COLO829 (cell line): ENCODE measurements at regions not wholly inside any gene's neighbourhood (a gene's known extent, or its start where the extent isn't known, plus 50 kb on each side); places are given as distances from the start of the nearest gene placed in this dataset.

ENCODE experiments used
- DNase-seq: peaks from one replicate; pipeline ENCODE4 v3.0.0; 2012; ENCODE audit warnings: low spot score

GRCh38 chr10:88209231-88209630 lies 345.8 kb downstream of the PTEN start:
- no peak for DNase-seq

GRCh38 chr10:88209837-88210561 lies 346.6 kb downstream of the PTEN start:
- no peak for DNase-seq

- DNase-seq = no peak
Observed at GRCh38 chr10:88211230-88211629, 347.8 kb downstream of the PTEN start.

DNA sequence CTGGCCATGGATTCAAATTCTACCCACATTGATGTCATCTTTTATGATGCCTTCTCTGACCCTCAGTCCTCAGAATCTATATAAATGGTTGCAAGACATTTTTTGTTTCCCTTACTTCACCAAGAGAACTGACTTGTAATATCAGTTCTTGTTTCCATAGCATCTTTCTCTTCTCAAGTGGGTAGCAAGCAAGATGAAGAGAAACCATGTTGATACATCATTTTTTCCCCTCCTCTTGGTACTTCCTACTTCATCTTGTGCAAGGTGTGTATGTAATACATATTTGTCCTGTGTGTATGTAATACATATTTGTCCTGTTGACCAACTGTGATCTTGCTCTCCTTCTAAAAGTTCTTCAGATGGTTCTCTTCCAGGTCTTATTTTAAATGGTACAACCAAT lies 348.6 kb downstream of the PTEN start:
- no peak for DNase-seq

DNA sequence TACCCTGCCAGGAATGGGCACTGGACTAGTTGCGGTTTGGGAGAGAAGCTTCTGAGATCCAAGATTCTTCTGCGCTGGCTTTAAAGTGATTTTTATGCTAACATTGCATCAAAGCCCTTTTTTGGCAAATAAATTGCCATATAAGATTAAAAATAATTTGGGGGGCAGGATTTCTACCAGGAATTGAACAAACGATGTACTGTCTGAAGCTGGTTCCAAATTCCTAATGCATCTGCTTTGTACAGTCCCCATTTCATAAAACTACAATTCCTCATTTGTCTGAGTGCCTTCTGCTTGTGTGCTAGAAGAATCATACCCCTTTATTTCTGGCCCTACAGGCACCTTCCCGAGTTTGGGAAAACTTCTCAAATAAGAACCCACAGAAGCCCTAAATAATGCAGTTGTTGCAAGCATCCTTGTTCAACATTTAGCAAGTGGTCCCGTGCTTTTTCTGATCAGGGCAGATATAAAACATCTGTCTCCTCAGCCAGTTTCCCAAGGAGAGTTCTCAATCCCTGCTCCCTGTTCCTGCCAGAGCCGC lies 349.7 kb downstream of the PTEN start:
- no peak for DNase-seq

DNA sequence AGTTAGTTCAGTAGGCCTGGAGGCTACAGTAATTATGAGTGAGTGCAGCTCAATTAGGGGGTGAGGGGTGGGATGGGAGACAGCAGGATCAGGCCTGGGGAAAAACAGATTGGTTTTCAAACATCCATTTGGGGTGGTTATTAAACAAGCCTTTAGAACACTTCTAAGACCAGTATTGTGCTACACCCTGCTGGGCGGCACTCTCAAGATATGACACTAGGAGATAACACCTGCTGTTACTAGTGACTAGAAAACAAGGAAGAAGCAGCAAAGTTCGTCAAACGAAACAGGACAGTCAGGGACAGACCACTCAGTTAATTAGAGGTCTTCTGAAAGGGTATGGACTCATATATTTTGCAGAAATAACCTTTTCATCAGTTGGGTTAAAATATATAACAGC lies 353.6 kb downstream of the PTEN start:
- no peak for DNase-seq

DNA sequence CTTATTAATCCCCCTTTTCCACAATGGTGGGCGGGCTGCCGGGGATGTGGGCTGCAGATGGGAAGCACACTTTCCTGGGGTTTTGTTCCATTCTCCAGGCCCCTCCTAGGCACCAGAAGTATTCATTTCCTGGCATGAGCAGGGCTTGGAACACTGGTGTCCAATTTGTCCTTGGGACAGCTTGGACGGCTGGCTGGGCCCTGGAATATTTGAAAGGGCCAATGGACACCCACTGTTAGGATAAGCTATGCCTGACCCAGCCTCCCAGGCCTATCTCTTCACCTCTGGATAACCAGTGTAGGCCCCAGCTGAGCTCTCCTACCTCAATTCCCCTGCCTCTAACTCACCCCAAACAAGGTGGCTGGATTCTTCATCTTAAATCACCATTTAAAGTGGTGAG lies 354.9 kb downstream of the PTEN start:
- DNase-seq = no peak

- DNase-seq = no peak
Observed at GRCh38 chr10:88219753-88220152, 356.3 kb downstream of the PTEN start.

GRCh38 chr10:88221010-88221973 lies 357.9 kb downstream of the PTEN start:
- DNase-seq = no peak

DNA sequence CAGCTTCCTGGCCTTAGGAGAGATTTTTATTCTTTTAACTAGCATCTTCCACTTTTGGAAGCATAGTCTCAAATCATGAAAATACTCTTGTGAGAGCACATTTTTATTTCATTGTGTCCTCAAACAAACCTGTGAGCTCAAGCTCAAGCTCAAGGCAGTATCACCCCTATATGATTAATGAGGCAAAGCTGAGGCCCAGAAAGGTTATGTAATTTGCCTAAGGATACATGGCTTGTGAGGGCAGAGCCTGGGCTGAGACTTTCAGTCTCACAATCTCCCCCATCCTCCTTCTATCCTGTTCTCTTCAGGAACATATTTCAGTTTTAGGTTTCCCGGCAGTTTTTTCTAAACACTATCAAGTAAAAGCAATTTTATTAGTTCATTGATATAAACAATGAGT lies 359.5 kb downstream of the PTEN start:
- DNase-seq = no peak
